ENCODE measurements at regions not wholly inside any gene's neighbourhood (a gene's known extent, or its start where the extent isn't known, plus 50 kb on each side); places are given as distances from the start of the nearest gene placed in this dataset.

GRCh38 chr10:57627642-57628178 lies 640.0 kb downstream of the IPMK start:
- ATAC-seq, result no peak
- Histone ChIP-seq H3K79me2 (ENCODE audit: control insufficient read depth, insufficient read depth, low read length) (no peaks in the 10 kb centered on the region), H3K9ac (ENCODE audit: control insufficient read depth, insufficient read depth, low read length) (no peak overlapping the region), H3K4me2 (ENCODE audit: control insufficient read depth, insufficient read depth) (no peak overlapping the region), H2AFZ (ENCODE audit: control insufficient read depth, low read depth, low read length) (no peak overlapping the region), H3K9me3 (replicated peaks; ENCODE audit: control insufficient read depth, insufficient read depth, low read length) (no peaks in the 10 kb centered on the region), H3K27me3 (replicated peaks in 1 of 2; ENCODE audit: control insufficient read depth in 2 of 2, insufficient read depth in 2 of 2, low read length in 1 of 2) (no peaks in the 10 kb centered on the region), H3K4me1 (ENCODE audit: control insufficient read depth, insufficient read depth, low read length) (no peaks in the 10 kb centered on the region), H3K27ac (ENCODE audit: control insufficient read depth, insufficient read depth) (no peak overlapping the region), H3K36me3 (ENCODE audit: control insufficient read depth in 2 of 2, insufficient read depth in 2 of 2, low read length in 1 of 2) (no peaks in the 10 kb centered on the region), H4K20me1 (ENCODE audit: control insufficient read depth, insufficient read depth) (no peaks in the 10 kb centered on the region), H3K4me3 (no peak overlapping the region)
- CTCF ChIA-PET, result no interaction called here
- 0% methylated on average over 2 of the region's 2 CpGs for WGBS (ENCODE audit: insufficient coverage, insufficient replicate concordance, low lambda C conversion rate, missing lambda C conversion rate)
- no peak for DNase-seq (ENCODE audit: low read depth, low spot score)
- RAD21 ChIA-PET (ENCODE audit: unreplicated experiment), result interaction anchor here (1.0 kb wide), 1 partner anchor 30 kb away, joined by 3 read pairs; no protein-coding TSS in a partner anchor
- no peak for FAIRE-seq
- intact Hi-C loops (cut with micrococcal nuclease; ENCODE audit: unreplicated experiment), result no loop called here
- POLR2A ChIA-PET, result no interaction called here
- TF ChIP-seq PBX3 (IDR thresholded peaks at IDR 0.05; ENCODE audit: insufficient replicate concordance, low read depth, low read length) (no peak), TCF3 (IDR thresholded peaks at IDR 0.05; ENCODE audit: borderline replicate concordance, insufficient read depth, low read depth, low read length) (no peak), CHD2 (IDR thresholded peaks at IDR 0.05; ENCODE audit: borderline replicate concordance, low read depth, low read length) (no peak), MYB (IDR thresholded peaks at IDR 0.05; ENCODE audit: borderline replicate concordance, low read depth, low read length) (no peak), YBX1 (IDR thresholded peaks at IDR 0.05) (no peak), NR2C2 (IDR thresholded peaks at IDR 0.05; ENCODE audit: borderline replicate concordance, control insufficient read depth, insufficient read length, low read depth) (no peak)
- TF ChIP-seq, protein P1, sequence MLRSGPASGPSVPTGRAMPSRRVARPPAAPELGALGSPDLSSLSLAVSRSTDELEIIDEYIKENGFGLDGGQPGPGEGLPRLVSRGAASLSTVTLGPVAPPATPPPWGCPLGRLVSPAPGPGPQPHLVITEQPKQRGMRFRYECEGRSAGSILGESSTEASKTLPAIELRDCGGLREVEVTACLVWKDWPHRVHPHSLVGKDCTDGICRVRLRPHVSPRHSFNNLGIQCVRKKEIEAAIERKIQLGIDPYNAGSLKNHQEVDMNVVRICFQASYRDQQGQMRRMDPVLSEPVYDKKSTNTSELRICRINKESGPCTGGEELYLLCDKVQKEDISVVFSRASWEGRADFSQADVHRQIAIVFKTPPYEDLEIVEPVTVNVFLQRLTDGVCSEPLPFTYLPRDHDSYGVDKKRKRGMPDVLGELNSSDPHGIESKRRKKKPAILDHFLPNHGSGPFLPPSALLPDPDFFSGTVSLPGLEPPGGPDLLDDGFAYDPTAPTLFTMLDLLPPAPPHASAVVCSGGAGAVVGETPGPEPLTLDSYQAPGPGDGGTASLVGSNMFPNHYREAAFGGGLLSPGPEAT (IDR thresholded peaks at IDR 0.05; ENCODE audit: low read depth), result no peak
- SMC1A ChIA-PET (ENCODE audit: uncharacterized antibody, unreplicated experiment), result no interaction called here
- BruUV-seq (replicated peaks), result no TSS peak
- in situ Hi-C loops (cut with MboI), result no loop called here

Data from GM12878 (cell line).